Activated T-helper 2 cell treated with anti-CD3 and anti-CD28 coated beads, Interferon-gamma antibody, Interleukin-2, Interleukin-4, amounts not matched to agents 10 μg/mL and 5 μg/mL and 100 μg/mL, durations not matched to agents 14 hours and 24 hours and 36 hours (primary cell): ENCODE measurements at regions not wholly inside any gene's neighbourhood (a gene's known extent, or its start where the extent isn't known, plus 50 kb on each side); places are given as distances from the start of the nearest gene placed in this dataset.
"Not testable (repeated sequence)": the region's sequence is repeated elsewhere in the genome, so short reads cannot be mapped to it uniquely, and the experiment has no call there.

Experiments used
- DNase-seq: peaks from one replicate; pipeline ENCODE4 v3.0.0; 2021; ENCODE audit warnings: low spot score
- H3K27ac Mint-ChIP-seq: one replicate; pipeline ENCODE4 v1.8.0; 2021; ENCODE audit warnings: mixed read lengths
- H3K27me3 Mint-ChIP-seq: one replicate; pipeline ENCODE4 v1.8.0; 2021; ENCODE audit warnings: low read depth, mixed read lengths
- H3K36me3 Mint-ChIP-seq: one replicate; pipeline ENCODE4 v1.8.0; 2021; ENCODE audit warnings: low read depth, mixed read lengths
- H3K4me1 Mint-ChIP-seq: one replicate; pipeline ENCODE4 v1.8.0; 2021; ENCODE audit warnings: low read depth, mixed read lengths
- H3K4me3 Mint-ChIP-seq: one replicate; pipeline ENCODE4 v1.8.0; 2021; ENCODE audit warnings: low read depth, mild to moderate bottlenecking, moderate library complexity, mixed read lengths
- H3K9me3 Mint-ChIP-seq: one replicate; pipeline ENCODE4 v1.8.0; 2021; ENCODE audit warnings: mixed read lengths
- intact Hi-C: fragments of 100-400 bp; cut with micrococcal nuclease; formaldehyde crosslinking; loops from one replicate; pipeline ENCODE4 v1.15.1; 2023

DNA sequence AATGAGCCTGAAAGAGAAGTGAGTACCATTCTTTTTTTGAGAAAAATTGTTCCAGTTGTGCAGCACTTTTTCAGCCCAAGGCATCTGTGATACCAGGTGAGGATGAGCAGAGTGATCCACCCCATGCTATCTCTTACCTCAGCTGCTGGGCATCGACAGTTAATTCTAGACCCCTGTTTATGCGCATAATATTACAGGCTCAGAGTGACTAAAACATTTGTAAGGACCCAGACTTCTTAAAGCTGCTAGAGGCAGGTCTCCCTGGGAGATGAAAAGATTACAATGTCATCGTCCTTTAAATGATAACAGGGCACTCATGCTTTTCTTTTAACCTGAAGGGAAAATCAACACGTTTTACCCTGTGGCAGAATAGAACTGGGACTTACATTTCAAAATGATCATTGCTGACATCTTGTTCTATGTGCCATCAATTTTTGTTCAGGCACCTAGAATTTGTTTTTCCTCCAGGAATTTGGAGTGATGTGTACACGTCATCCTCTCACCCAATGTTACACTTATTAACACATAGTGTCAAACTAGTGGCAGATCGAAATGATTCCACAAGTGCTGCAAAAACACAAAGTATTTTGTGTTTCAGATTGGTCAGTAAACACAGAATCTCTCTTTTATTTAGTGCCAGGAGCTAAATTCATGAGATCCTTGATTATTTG is 684.6 kb downstream of the UTRN start:
- Mint-ChIP-seq H3K4me1 (no peaks in the 10 kb centered on the region), H3K27ac (no peak overlapping the region)

DNA sequence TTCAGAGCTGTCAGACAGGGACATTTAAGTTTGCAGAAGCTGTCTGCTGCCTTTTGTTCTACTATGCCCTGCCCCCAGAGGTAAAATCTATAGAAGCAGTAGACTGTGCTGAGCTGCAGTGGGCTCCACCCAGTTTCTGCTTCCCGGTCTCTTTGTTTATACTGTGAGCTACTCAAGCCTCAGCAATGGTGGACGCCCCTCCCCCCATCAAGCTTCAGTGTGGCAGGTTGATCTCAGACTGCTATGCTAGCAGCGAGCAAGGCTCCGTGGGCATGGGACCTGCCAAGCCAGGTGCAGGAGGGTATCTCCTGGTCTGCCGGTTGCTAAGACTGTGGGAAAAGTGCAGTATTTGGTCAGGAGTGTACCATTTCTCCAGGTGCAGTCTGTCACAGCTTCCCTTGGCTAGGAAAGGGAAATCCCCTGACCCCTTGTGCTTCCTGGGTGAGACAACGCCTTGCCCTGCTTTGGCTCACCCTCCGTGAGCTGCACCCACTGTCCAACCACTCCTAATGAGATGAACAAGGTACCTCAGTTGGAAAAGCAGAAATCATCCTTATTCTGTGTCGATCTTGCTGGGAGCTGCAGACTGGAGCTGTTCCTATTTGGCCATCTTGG is 692.2 kb downstream of the UTRN start:
- H3K4me3 Mint-ChIP-seq, H3K27ac Mint-ChIP-seq, intact Hi-C loops, H3K9me3 Mint-ChIP-seq, H3K4me1 Mint-ChIP-seq, H3K36me3 Mint-ChIP-seq, DNase-seq: not testable (repeated sequence)
- peaks cover 18% of the 10 kb centered on the region for H3K27me3 Mint-ChIP-seq

More for the DNA sequence above, 684.6 kb downstream of the UTRN start:
- intact Hi-C loops: no loop called here
- H3K36me3 Mint-ChIP-seq: no peaks in the 10 kb centered on the region
- peaks cover 8% of the 10 kb centered on the region for H3K27me3 Mint-ChIP-seq
- no peak overlapping the region for H3K4me3 Mint-ChIP-seq
- DNase-seq: no peak
- no peaks in the 10 kb centered on the region for H3K9me3 Mint-ChIP-seq

DNA sequence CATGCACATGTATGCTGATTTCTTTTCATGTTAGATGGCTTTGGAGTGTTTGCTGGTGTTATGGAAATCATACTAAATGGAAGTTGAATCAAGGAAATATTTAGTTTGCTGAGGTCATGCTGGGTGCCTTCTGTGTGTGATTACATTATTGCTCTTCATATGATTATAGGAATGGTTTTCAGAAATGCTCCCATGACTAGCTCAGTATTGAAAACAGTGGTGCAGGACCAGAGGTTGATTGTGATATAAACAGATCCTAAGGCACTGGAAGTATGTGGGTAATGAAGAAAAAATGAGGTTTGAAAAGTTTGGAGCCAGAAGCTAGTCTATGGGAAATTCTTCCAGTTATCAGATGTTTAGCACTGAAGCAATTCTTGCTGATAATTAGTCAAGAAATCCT is 693.1 kb downstream of the UTRN start:
- Mint-ChIP-seq H3K27me3 (peaks cover 18% of the 10 kb centered on the region), H3K27ac (no peak overlapping the region), H3K4me1 (no peaks in the 10 kb centered on the region), H3K4me3 (no peak overlapping the region), H3K9me3 (no peaks in the 10 kb centered on the region), H3K36me3 (no peaks in the 10 kb centered on the region)
- intact Hi-C loops: no loop called here
- DNase-seq: no peak

DNA sequence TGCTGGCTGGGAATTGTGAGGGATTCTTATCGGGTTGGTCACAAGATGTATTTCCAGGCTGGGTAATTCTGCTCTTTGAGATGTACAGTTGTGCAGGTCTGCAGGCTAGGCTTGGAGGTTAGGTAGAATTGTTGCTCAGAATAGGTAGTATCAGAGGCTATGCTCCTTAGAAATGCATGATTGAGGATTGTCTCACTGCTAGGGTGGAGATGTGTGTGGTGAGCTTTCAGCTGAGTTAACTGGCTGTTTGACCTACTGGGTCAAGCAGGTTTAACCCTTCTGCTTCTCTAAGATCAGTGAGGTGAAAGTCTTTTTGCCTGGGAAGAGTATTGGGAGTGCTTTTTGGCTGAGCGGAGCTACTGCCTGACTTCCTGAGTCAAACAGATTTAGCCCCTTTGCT is 701.1 kb downstream of the UTRN start:
- intact Hi-C loops: no loop called here
- no peaks in the 10 kb centered on the region for H3K36me3 Mint-ChIP-seq
- no peak overlapping the region for H3K4me3 Mint-ChIP-seq
- no peaks in the 10 kb centered on the region for H3K4me1 Mint-ChIP-seq
- no peak for DNase-seq
- H3K27ac Mint-ChIP-seq: no peak overlapping the region
- H3K9me3 Mint-ChIP-seq: no peaks in the 10 kb centered on the region
- peaks cover 22% of the 10 kb centered on the region for H3K27me3 Mint-ChIP-seq

DNA sequence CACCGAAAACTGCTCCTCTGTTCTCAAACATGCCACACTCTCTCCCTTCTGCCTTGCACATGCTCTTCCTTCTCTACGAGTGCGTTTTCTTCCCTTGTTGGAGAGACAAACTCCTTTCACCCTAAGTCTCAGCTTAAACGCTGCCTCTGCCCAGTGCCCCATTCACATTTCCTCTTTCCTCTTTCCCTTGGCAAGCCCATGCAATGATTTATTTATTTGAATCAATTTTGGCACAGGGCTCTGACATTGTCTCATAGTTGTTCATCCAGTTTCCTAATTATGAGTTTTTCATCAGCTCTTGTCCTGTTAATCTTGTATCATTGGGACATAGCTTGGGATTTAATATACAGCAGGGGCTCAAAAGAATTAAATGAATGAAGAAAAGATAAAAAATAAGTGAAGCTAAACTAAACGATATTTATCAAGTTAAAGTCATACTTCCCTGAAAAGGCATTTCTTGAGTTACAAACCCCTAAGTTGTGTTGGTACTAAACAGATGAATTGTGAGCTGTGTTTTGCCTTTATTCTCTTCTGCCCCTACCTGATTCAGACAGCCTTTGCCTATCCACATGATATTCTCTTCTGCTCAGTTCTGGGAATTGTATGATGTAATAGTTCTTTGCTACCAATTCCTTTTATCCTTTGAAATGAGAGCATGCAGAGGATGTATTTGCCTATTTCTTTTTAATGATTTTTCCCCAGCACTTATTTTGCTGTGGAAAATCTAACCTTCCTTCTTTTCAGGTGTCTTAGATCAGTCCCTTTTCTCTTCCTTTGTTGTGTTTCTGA is 704.4 kb downstream of the UTRN start:
- peaks cover 35% of the 10 kb centered on the region for H3K27me3 Mint-ChIP-seq
- H3K9me3 Mint-ChIP-seq: no peaks in the 10 kb centered on the region
- no peaks in the 10 kb centered on the region for H3K36me3 Mint-ChIP-seq
- no peak overlapping the region for H3K27ac Mint-ChIP-seq
- intact Hi-C loops: no loop called here
- no peaks in the 10 kb centered on the region for H3K4me1 Mint-ChIP-seq
- DNase-seq: no peak
- H3K4me3 Mint-ChIP-seq: no peak overlapping the region

DNA sequence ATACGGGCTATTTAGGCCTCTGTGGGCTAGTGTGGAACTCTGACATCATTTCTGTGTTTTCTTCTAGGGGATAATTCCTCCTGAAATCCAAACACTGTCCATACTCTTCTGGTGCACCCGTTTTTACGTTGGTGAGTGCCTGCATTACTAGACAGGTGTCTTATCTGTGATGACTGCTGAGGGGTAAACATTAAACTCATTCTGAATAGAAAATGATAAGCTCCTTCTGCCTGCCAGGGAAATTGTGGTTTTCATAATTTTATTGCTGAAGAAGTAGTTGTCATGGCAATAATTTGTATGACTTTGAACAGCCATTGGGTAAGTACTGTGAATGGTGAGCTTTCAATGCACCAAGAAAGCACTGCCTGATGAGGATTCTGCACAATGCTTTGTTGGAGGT is 705.6 kb downstream of the UTRN start:
- Mint-ChIP-seq H3K27me3 (peaks cover 38% of the 10 kb centered on the region), H3K36me3 (no peaks in the 10 kb centered on the region)

DNA sequence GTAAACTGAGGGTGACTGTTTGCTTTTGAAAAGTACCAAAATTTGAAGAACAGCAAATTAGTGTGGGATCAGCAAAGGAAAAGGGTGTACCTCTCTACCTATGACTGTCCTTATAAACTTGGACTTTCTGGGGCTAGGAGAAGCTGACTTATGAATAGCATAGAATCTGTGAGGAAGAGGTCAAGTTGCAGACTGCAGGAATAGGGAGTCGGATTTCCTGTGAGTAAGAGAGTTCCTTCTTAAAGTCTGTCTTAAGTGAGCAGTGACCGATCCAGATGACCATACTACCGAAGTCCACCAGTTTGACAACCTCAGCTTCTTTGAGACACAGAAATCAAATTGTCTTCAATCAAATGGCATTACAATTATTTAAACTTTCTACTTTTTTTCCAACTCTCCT is 708.7 kb downstream of the UTRN start:
- Mint-ChIP-seq H3K27me3 (peaks cover 36% of the 10 kb centered on the region), H3K36me3 (no peaks in the 10 kb centered on the region), H3K4me1 (no peaks in the 10 kb centered on the region), H3K27ac (no peak overlapping the region), H3K4me3 (no peak overlapping the region), H3K9me3 (no peaks in the 10 kb centered on the region)
- intact Hi-C loops: no loop called here
- no peak for DNase-seq

More for the DNA sequence above, 705.6 kb downstream of the UTRN start:
- Mint-ChIP-seq H3K9me3 (no peaks in the 10 kb centered on the region), H3K4me3 (no peak overlapping the region), H3K4me1 (no peaks in the 10 kb centered on the region), H3K27ac (no peak overlapping the region)
- intact Hi-C loops: no loop called here
- no peak for DNase-seq

DNA sequence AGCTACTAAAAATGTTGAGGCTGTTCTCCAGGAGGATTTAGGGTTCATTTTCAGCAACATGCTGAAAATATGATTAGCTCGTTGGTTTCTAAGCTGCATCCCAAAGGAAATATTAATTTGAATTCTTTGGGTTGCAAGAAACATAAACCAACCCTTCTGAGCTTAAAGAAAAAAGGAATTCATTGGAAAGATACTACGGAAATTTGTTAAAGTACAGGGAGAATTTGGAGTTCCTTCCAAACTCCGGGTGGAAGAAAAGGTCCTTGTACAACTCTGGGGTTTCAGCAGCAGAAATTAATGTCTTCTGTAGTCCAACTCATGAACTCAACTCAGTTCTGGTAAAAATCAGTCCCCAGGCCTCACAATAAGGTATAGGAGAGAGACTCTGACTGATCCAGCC is 712.9 kb downstream of the UTRN start:
- Mint-ChIP-seq H3K4me1 (no peaks in the 10 kb centered on the region), H3K4me3 (no peak overlapping the region), H3K27me3 (peaks cover 20% of the 10 kb centered on the region), H3K27ac (no peak overlapping the region), H3K36me3 (no peaks in the 10 kb centered on the region), H3K9me3 (peaks cover 3% of the 10 kb centered on the region)
- DNase-seq: no peak
- intact Hi-C loops: no loop called here

DNA sequence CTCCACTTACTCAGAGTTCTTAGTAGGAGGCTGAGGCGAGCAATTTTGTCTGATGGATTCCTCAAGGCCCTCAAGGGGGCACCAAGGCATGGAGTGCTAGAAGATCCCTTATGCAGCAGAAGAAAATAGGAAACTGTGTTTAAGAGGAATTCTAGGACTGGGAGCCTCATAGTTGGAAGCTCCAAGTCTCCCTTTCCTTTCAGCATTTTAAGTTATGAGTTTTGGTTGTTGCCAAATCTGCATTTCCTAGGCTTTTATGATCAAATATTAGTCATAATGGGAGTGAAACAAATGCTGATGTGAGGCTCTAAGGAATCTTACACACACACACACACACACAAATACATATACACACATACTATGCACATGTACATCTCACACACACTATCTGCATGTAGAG is 714.0 kb downstream of the UTRN start:
- Mint-ChIP-seq H3K4me3 (no peak overlapping the region), H3K27ac (no peak overlapping the region), H3K4me1 (no peaks in the 10 kb centered on the region), H3K27me3 (peaks cover 13% of the 10 kb centered on the region), H3K9me3 (peaks cover 3% of the 10 kb centered on the region), H3K36me3 (no peaks in the 10 kb centered on the region)
- DNase-seq: no peak
- intact Hi-C loops: no loop called here

DNA sequence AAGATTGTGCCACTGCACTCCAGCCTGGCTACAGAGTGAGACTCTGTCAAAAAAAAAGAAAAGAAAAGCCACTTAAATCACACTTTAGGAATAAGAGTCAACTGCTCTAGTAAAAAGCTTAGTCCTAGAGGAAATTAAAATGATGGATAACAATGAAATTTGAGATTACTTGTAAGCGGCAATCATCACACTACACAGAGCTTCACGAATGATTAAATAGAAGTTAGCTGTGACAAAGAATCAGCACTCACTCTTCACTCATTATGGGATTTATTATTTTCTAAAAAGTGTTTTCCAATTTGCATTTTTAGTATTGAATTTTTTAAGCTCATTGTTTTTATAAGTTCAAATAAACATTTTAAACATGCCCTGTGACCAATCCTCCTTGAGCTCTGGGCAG is 718.0 kb downstream of the UTRN start:
- Mint-ChIP-seq H3K4me3 (no peak overlapping the region), H3K36me3 (no peaks in the 10 kb centered on the region), H3K27me3 (peaks cover 22% of the 10 kb centered on the region), H3K4me1 (no peaks in the 10 kb centered on the region), H3K27ac (no peak overlapping the region), H3K9me3 (peaks cover 3% of the 10 kb centered on the region)
- intact Hi-C loops: no loop called here
- DNase-seq: no peak

DNA sequence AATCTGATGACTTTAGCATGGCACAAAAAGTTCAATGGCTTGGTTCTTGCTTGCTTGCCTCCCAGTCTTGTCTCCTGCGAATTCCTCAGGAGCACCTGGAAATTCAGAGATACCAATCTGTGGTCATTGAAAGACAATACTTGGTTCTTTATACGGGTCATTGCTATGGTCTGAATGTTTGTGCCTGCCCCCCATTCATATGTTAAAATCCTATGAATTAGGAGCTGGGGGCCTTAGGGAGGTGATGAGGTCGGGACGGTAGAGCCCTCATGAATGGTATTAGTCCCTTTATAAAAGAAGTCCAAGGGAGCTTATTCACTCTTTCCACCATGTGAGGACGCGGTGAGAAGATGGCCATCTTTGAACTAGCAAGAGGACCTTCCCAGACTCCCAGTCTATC is 721.8 kb downstream of the UTRN start:
- intact Hi-C loops: no loop called here
- Mint-ChIP-seq H3K4me3 (no peak overlapping the region), H3K4me1 (no peaks in the 10 kb centered on the region), H3K27ac (no peak overlapping the region), H3K27me3 (peaks cover 22% of the 10 kb centered on the region), H3K36me3 (peaks cover 2% of the 10 kb centered on the region), H3K9me3 (peaks cover 6% of the 10 kb centered on the region)
- no peak for DNase-seq

DNA sequence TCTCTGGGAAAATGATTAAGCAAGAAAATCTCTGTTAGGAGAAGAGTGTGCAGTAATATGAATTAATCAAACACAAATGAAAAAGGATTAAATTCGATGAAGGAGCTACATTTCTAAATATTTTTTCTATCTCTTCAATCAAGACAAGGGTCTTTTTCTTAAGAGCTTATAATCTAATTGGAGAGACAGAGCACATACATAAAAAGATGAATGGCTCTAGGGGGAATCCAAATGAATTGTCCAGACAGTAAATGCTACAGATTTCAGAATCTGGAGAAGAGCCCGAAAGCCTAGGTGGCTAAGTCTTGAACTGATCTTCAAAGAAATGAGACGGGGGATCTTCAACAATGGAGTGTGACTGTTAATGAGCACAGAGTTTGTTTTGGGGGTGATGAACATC is 723.6 kb downstream of the UTRN start:
- H3K36me3 Mint-ChIP-seq: peaks cover 2% of the 10 kb centered on the region
- peaks cover 20% of the 10 kb centered on the region for H3K27me3 Mint-ChIP-seq
- intact Hi-C loops: no loop called here
- no peak overlapping the region for H3K4me3 Mint-ChIP-seq
- peaks cover 6% of the 10 kb centered on the region for H3K4me1 Mint-ChIP-seq
- peaks cover 3% of the 10 kb centered on the region for H3K9me3 Mint-ChIP-seq
- no peak for DNase-seq
- H3K27ac Mint-ChIP-seq: no peak overlapping the region

DNA sequence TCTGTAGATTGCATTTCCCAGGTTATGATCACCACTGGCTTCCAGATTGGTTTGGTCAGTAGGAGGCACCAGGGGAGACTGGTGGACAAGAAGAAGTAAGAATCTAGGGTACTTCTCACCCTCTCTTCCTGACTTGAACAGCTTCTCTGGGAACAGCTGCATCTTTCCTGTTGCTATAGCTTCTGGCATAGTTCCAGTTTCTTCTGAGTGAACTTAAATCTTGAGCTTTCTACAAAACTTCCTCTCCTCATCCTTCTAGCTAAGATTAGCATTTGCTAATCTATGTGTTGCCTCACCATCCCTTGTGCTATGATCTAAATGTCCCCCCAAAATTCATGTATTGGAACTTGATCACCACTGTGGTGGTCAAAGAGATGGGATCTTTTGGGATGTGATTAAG is 724.6 kb downstream of the UTRN start:
- intact Hi-C loops: loop anchor here (10.0 kb wide), 1 partner anchor 285 kb away; no protein-coding TSS in a partner anchor
- Mint-ChIP-seq H3K36me3 (peaks cover 2% of the 10 kb centered on the region), H3K27me3 (peaks cover 20% of the 10 kb centered on the region), H3K4me3 (no peak overlapping the region), H3K27ac (no peak overlapping the region), H3K9me3 (peaks cover 3% of the 10 kb centered on the region), H3K4me1 (peaks cover 13% of the 10 kb centered on the region)
- DNase-seq: no peak
